ENCODE measurements at regions not wholly inside any gene's neighbourhood (a gene's known extent, or its start where the extent isn't known, plus 50 kb on each side); places are given as distances from the start of the nearest gene placed in this dataset.

DNA sequence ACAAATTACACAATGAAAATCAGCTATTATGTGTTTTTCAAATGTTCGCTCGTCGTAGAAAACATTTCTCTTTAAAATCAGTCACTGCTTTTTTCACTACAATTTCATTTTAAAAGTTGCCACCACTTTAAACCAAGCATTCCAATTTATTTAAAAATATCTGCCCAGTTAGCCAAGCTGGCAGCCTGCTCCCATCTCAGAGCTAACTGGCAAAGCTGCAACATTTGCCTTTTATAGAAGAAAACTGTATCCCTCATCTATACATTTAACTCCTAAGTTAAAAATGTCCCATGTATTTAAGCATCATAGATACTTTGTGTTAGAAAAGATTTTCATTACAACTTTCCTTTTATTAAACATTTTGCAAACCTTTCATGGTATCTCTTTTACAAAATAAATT, 294.9 kb upstream of the ADAMTS16 start:
- H3K27me3 ChIP-seq: no peaks in the 10 kb centered on the region
- no peaks in the 10 kb centered on the region for H3K4me1 ChIP-seq
- intact Hi-C loops (cut with DNase I; ENCODE audit: low total_unique reads): no loop called here
- H3K36me3 ChIP-seq: no peaks in the 10 kb centered on the region
- no peak for DNase-seq
- WGBS, 5 donors: 78 to 90% (median 87%) methylated on average over 3 of the region's 3 CpGs
- H3K27ac ChIP-seq: no peak overlapping the region
- TF ChIP-seq EP300 (IDR thresholded peaks at IDR 0.05): no peak
- TF ChIP-seq POLR2A (IDR thresholded peaks at IDR 0.05): no peak
- H3K4me3 ChIP-seq: no peak overlapping the region
- H3K9me3 ChIP-seq: no peaks in the 10 kb centered on the region

DNA sequence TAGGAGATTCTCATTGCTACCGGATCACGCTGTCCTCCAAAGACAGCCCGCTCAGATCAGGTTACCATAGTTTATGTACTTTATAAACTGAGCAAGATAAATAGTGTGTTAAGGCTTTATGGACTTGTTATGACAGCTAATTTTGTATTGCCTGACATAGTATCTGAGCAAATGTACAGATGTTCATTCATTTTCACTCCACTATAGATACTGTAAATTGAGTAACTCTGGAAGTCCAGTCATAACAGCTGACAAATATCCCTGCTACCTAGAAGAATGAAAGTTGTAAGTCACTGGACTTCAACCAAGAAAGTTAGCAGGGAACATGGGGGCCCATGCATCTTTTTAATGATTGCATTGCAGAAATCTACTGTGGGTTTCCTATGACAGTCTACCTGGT, 292.4 kb upstream of the ADAMTS16 start:
- Histone ChIP-seq H3K4me1 (no peaks in the 10 kb centered on the region), H3K36me3 (no peaks in the 10 kb centered on the region), H3K27ac (no peak overlapping the region), H3K27me3 (no peaks in the 10 kb centered on the region), H3K9me3 (peaks cover 0 to 3% (median 0%) of the 10 kb centered on the region in 4 donors), H3K4me3 (no peak overlapping the region)
- TF ChIP-seq POLR2A (IDR thresholded peaks at IDR 0.05) (no peak), EP300 (IDR thresholded peaks at IDR 0.05) (no peak), POLR2AphosphoS5 (IDR thresholded peaks at IDR 0.05) (no peak)
- TF ChIP-seq, protein P1, sequence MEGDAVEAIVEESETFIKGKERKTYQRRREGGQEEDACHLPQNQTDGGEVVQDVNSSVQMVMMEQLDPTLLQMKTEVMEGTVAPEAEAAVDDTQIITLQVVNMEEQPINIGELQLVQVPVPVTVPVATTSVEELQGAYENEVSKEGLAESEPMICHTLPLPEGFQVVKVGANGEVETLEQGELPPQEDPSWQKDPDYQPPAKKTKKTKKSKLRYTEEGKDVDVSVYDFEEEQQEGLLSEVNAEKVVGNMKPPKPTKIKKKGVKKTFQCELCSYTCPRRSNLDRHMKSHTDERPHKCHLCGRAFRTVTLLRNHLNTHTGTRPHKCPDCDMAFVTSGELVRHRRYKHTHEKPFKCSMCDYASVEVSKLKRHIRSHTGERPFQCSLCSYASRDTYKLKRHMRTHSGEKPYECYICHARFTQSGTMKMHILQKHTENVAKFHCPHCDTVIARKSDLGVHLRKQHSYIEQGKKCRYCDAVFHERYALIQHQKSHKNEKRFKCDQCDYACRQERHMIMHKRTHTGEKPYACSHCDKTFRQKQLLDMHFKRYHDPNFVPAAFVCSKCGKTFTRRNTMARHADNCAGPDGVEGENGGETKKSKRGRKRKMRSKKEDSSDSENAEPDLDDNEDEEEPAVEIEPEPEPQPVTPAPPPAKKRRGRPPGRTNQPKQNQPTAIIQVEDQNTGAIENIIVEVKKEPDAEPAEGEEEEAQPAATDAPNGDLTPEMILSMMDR (IDR thresholded peaks at IDR 0.05): no peak
- DNase-seq: no peak
- WGBS, 5 donors: 56 to 72% (median 65%) methylated on average over 3 of the region's 3 CpGs
- intact Hi-C loops (cut with DNase I; ENCODE audit: low total_unique reads): no loop called here

DNA sequence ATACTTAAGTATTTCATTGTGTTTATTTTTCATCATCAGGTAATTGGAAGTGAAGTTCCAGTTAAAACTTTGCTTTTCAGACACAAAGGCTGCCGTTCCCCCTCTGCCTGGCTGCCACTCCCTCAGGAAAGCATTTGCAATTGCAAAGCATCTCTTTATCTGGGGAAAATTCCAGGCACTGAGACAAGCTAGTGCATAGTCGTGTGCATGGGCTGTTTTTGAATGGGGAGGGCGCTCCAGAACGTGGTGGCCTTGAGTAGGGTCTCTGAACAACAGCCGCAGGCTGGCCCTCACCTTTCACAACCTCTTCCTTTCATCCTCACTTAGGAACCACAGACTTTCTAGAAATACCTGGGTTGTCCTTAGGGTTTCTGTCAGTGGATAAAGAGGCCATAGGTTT, 285.1 kb upstream of the ADAMTS16 start:
- Histone ChIP-seq H3K27ac (no peak overlapping the region), H3K4me1 (no peaks in the 10 kb centered on the region), H3K27me3 (peaks cover 0 to 5% (median 0%) of the 10 kb centered on the region in 3 donors), H3K36me3 (no peaks in the 10 kb centered on the region), H3K9me3 (peaks cover 0 to 3% (median 0%) of the 10 kb centered on the region in 4 donors), H3K4me3 (no peak overlapping the region)
- no peak for TF ChIP-seq EP300 (IDR thresholded peaks at IDR 0.05)
- intact Hi-C loops (cut with DNase I; ENCODE audit: low total_unique reads): no loop called here
- no peak for DNase-seq
- 22 to 54% (median 35%) methylated on average over 5 of the region's 5 CpGs for WGBS, 5 donors

DNA sequence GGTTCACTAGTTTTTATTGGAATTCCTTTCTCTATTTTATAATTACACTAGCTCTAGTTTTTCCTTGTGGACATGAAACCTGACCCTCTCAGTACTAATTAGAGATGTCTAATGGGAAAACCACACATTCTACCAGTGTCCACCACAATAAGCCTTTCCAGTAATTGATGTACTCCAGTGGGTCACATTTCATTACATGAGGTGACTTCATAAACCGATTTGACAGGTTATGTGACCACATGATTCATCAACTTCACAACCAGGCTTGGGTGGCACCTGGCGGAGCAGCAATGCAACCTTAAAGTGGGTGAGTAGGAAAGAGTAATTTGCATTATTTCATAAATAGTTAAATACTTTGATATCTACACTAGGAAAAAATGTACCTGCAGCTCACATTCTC, 284.2 kb upstream of the ADAMTS16 start:
- H3K27ac ChIP-seq: no peak overlapping the region
- H3K4me3 ChIP-seq: no peak overlapping the region
- H3K4me1 ChIP-seq: no peaks in the 10 kb centered on the region
- peaks cover 0 to 5% (median 0%) of the 10 kb centered on the region in 3 donors for H3K27me3 ChIP-seq
- peaks cover 0 to 3% (median 0%) of the 10 kb centered on the region in 4 donors for H3K9me3 ChIP-seq
- TF ChIP-seq, protein P1 (IDR thresholded peaks at IDR 0.05): no peak
- TF ChIP-seq POLR2A (IDR thresholded peaks at IDR 0.05): no peak
- 82 to 92% (median 87%) methylated on average over 2 of the region's 2 CpGs for WGBS, 5 donors
- H3K36me3 ChIP-seq: no peaks in the 10 kb centered on the region
- no peak for DNase-seq
- intact Hi-C loops (cut with DNase I; ENCODE audit: low total_unique reads): no loop called here

DNA sequence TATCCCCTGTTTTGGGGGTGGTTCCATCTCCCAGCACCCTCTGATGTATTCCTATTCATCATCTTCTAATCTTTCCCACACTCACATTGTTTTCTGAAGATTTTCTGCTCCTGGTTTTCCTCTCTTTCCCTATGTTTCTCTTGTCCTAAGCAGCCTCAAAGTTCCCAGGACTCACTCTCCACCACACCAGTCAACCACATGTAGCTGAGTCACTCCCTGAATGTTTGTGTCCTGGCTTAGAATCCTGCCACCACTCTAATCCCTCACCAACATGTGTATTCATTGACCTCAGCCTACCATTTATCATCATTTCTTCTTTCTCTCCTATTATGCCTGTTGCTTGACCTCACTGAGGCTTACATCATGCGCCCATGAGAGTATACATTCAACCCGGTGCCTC, 282.4 kb upstream of the ADAMTS16 start:
- H3K4me3 ChIP-seq: no peak overlapping the region
- H3K9me3 ChIP-seq: no peaks in the 10 kb centered on the region
- H3K27ac ChIP-seq: no peak overlapping the region
- no peak for DNase-seq
- H3K27me3 ChIP-seq: peaks cover 0 to 5% (median 0%) of the 10 kb centered on the region in 3 donors
- H3K36me3 ChIP-seq: no peaks in the 10 kb centered on the region
- intact Hi-C loops (cut with DNase I; ENCODE audit: low total_unique reads): no loop called here
- 83 to 97% (median 95%) methylated on average over 2 of the region's 2 CpGs for WGBS, 5 donors
- H3K4me1 ChIP-seq: no peaks in the 10 kb centered on the region
- TF ChIP-seq, protein P1 (IDR thresholded peaks at IDR 0.05): no peak
- TF ChIP-seq POLR2AphosphoS5 (IDR thresholded peaks at IDR 0.05): no peak
- no peak for TF ChIP-seq POLR2A (IDR thresholded peaks at IDR 0.05)
- no peak for TF ChIP-seq EP300 (IDR thresholded peaks at IDR 0.05)
